ENCODE measurements at regions not wholly inside any gene's neighbourhood (a gene's known extent, or its start where the extent isn't known, plus 50 kb on each side); places are given as distances from the start of the nearest gene placed in this dataset.

DNA sequence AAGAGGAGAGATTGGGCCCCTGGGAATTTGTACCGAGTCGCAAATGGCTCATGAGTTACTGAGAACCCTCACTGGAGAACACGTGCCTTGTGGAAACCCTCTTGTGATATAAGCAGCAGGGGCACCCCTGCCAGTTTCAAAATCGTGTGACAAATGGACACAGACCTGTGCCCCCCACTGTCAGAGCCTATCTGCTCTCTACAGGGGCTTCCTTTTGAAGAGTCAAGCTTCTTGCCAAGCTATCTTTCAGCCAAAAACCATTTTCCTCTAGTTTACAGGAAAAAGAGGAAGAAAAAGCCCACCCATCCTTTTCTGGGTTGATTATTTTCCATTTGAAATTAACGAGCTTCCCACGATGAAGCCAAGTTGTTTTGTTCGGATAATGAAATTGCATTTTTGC, 64.1 kb upstream of the MPP7 start:
- no peak for TF ChIP-seq EZH2phosphoT487 (IDR thresholded peaks at IDR 0.05; ENCODE audit: borderline replicate concordance)
- TF ChIP-seq, protein P1, sequence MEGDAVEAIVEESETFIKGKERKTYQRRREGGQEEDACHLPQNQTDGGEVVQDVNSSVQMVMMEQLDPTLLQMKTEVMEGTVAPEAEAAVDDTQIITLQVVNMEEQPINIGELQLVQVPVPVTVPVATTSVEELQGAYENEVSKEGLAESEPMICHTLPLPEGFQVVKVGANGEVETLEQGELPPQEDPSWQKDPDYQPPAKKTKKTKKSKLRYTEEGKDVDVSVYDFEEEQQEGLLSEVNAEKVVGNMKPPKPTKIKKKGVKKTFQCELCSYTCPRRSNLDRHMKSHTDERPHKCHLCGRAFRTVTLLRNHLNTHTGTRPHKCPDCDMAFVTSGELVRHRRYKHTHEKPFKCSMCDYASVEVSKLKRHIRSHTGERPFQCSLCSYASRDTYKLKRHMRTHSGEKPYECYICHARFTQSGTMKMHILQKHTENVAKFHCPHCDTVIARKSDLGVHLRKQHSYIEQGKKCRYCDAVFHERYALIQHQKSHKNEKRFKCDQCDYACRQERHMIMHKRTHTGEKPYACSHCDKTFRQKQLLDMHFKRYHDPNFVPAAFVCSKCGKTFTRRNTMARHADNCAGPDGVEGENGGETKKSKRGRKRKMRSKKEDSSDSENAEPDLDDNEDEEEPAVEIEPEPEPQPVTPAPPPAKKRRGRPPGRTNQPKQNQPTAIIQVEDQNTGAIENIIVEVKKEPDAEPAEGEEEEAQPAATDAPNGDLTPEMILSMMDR (conservative IDR thresholded peaks at IDR 0.05; ENCODE audit: low read length), result no peak
- H3K9me2 ChIP-seq (replicated peaks; ENCODE audit: low read depth, low read length), result no peaks in the 10 kb centered on the region
- no peaks in the 10 kb centered on the region for H4K20me1 ChIP-seq (ENCODE audit: insufficient read depth, low read length, poor library complexity, severe bottlenecking)
- H3K4me3 ChIP-seq (ENCODE audit: low read length, poor library complexity, severe bottlenecking), result no peak overlapping the region
- H3F3A ChIP-seq (ENCODE audit: low read depth), result no peaks in the 10 kb centered on the region
- H3K4me2 ChIP-seq (ENCODE audit: low read depth, low read length, poor library complexity, severe bottlenecking), result no peak overlapping the region
- no peaks in the 10 kb centered on the region for H3K79me2 ChIP-seq (ENCODE audit: insufficient read depth, low read length)
- H3K27me3 ChIP-seq (ENCODE audit: insufficient read depth, low read length, poor library complexity, severe bottlenecking), result no peaks in the 10 kb centered on the region
- H2AFZ ChIP-seq (ENCODE audit: low read length), result 0 out of 2 replicates have a peak overlapping the region, but pooled peaks have one; percentile 61
- H3K9me3 ChIP-seq (ENCODE audit: insufficient read depth, low read depth, low read length), result no peaks in the 10 kb centered on the region
- H3K9ac ChIP-seq (ENCODE audit: low read depth, low read length, poor library complexity, severe bottlenecking), result no peak overlapping the region
- peaks cover 9% of the 10 kb centered on the region for H3K4me1 ChIP-seq (ENCODE audit: insufficient read depth, low read length, poor library complexity, severe bottlenecking)
- no peaks in the 10 kb centered on the region for H3K36me3 ChIP-seq (ENCODE audit: insufficient read depth, low read length)

DNA sequence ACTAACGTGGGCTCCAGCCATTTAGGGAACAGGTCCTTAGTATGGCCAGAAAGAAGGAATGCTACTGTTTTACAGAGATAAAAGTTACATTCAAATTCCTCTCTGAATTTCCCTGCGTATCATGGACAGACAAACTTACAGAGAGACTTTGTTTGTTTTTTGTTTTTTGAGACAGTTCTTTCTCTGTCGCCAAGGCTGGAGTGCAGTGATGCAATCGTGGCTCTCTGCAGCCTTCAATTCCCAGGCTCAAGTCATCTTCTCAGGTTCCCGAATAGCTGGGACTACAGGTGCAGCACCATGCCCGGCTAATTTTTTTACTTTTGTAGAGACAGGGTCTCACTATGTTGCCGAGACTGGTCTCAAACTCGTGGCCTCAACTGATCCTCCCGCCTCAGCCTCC, 64.5 kb upstream of the MPP7 start:
- no peaks in the 10 kb centered on the region for H4K20me1 ChIP-seq (ENCODE audit: insufficient read depth, low read length, poor library complexity, severe bottlenecking)
- no peaks in the 10 kb centered on the region for H3K27me3 ChIP-seq (ENCODE audit: insufficient read depth, low read length, poor library complexity, severe bottlenecking)
- no peak overlapping the region for H3K4me2 ChIP-seq (ENCODE audit: low read depth, low read length, poor library complexity, severe bottlenecking)
- no peak overlapping the region for H3K4me3 ChIP-seq (ENCODE audit: low read length, poor library complexity, severe bottlenecking)
- no peaks in the 10 kb centered on the region for H3K9me3 ChIP-seq (ENCODE audit: insufficient read depth, low read depth, low read length)
- H3K36me3 ChIP-seq (ENCODE audit: insufficient read depth, low read length), result no peaks in the 10 kb centered on the region
- no peaks in the 10 kb centered on the region for H3K9me2 ChIP-seq (replicated peaks; ENCODE audit: low read depth, low read length)
- H3K9ac ChIP-seq (ENCODE audit: low read depth, low read length, poor library complexity, severe bottlenecking), result no peak overlapping the region
- peak overlapping the region; percentile 61; the same call in 1 of the 2 replicates for H2AFZ ChIP-seq (ENCODE audit: low read length)
- H3K79me2 ChIP-seq (ENCODE audit: insufficient read depth, low read length), result no peaks in the 10 kb centered on the region
- TF ChIP-seq, protein P1 (conservative IDR thresholded peaks at IDR 0.05; ENCODE audit: low read length), result no peak
- TF ChIP-seq EZH2phosphoT487 (IDR thresholded peaks at IDR 0.05; ENCODE audit: borderline replicate concordance), result no peak
- no peaks in the 10 kb centered on the region for H3F3A ChIP-seq (ENCODE audit: low read depth)
- peaks cover 9% of the 10 kb centered on the region for H3K4me1 ChIP-seq (ENCODE audit: insufficient read depth, low read length, poor library complexity, severe bottlenecking)

- no peaks in the 10 kb centered on the region for H3K27me3 ChIP-seq (ENCODE audit: insufficient read depth, low read length, poor library complexity, severe bottlenecking)
- peak overlapping the region; percentile 6 for H3K4me3 ChIP-seq (ENCODE audit: low read length, poor library complexity, severe bottlenecking)
- H3K9me3 ChIP-seq (ENCODE audit: insufficient read depth, low read depth, low read length), result no peaks in the 10 kb centered on the region
- H2AFZ ChIP-seq (ENCODE audit: low read length), result peak overlapping the region; percentile 61
- TF ChIP-seq, protein P1 (conservative IDR thresholded peaks at IDR 0.05; ENCODE audit: low read length), result no peak
- TF ChIP-seq EZH2phosphoT487 (IDR thresholded peaks at IDR 0.05; ENCODE audit: borderline replicate concordance), result no peak
- H3K9ac ChIP-seq (ENCODE audit: low read depth, low read length, poor library complexity, severe bottlenecking), result no peak overlapping the region
- no peaks in the 10 kb centered on the region for H3F3A ChIP-seq (ENCODE audit: low read depth)
- H3K4me2 ChIP-seq (ENCODE audit: low read depth, low read length, poor library complexity, severe bottlenecking), result peak overlapping the region; percentile 22
- H3K4me1 ChIP-seq (ENCODE audit: insufficient read depth, low read length, poor library complexity, severe bottlenecking), result peaks cover 9% of the 10 kb centered on the region
- no peaks in the 10 kb centered on the region for H3K36me3 ChIP-seq (ENCODE audit: insufficient read depth, low read length)
- H3K9me2 ChIP-seq (replicated peaks; ENCODE audit: low read depth, low read length), result no peaks in the 10 kb centered on the region
- no peaks in the 10 kb centered on the region for H4K20me1 ChIP-seq (ENCODE audit: insufficient read depth, low read length, poor library complexity, severe bottlenecking)
- no peaks in the 10 kb centered on the region for H3K79me2 ChIP-seq (ENCODE audit: insufficient read depth, low read length)
Measured at GRCh38 chr10:28367929-28368484, 65.1 kb upstream of the MPP7 start.

Data from Loucy (cell line).